NT2/D1 (cell line): ENCODE measurements at regions not wholly inside any gene's neighbourhood (a gene's known extent, or its start where the extent isn't known, plus 50 kb on each side); places are given as distances from the start of the nearest gene placed in this dataset.

Experiments
- DNase-seq: peaks from one replicate; pipeline ENCODE4 v3.0.0-alpha.2; 2011; ENCODE audit warnings: low read depth, low spot score
- H3K27me3 ChIP-seq: 2 replicates; pipeline ENCODE4 v1.6.0; 2011; ENCODE audit warnings: mild to moderate bottlenecking; ENCODE audit not compliant: insufficient read length, insufficient read depth
- H3K36me3 ChIP-seq: 2 replicates; pipeline ENCODE4 v1.6.1; 2011; ENCODE audit warnings: mild to moderate bottlenecking, low read length, mixed read lengths; ENCODE audit not compliant: insufficient read depth, insufficient read length
- H3K4me1 ChIP-seq: 2 replicates; pipeline ENCODE4 v1.5.1; 2011; ENCODE audit not compliant: insufficient read depth, insufficient read length
- H3K4me3 ChIP-seq: 2 replicates; pipeline ENCODE4 v1.5.1; 2011; ENCODE audit warnings: low read depth; ENCODE audit not compliant: insufficient read length
- H3K9ac ChIP-seq: 2 replicates; pipeline ENCODE4 v1.6.0; 2011; ENCODE audit warnings: low read depth; ENCODE audit not compliant: insufficient read length
- H3K9me3 ChIP-seq: 2 replicates; pipeline ENCODE4 v1.5.1; 2011; ENCODE audit warnings: mild to moderate bottlenecking, low read length; ENCODE audit not compliant: insufficient read depth
- SUZ12 ChIP-seq: IDR thresholded peaks from 2 replicates; pipeline ENCODE4 v1.6.1; 2011; ENCODE audit not compliant: insufficient read length, insufficient read depth; ENCODE audit errors: extremely low read depth
- YY1 ChIP-seq: IDR thresholded peaks from 2 replicates; pipeline ENCODE4 v1.6.1; 2011; ENCODE audit not compliant: insufficient read length, insufficient read depth
- ZNF274 ChIP-seq: IDR thresholded peaks from 2 replicates; pipeline ENCODE4 v1.6.1; 2011; ENCODE audit warnings: mild to moderate bottlenecking, low read depth, low read length

DNA sequence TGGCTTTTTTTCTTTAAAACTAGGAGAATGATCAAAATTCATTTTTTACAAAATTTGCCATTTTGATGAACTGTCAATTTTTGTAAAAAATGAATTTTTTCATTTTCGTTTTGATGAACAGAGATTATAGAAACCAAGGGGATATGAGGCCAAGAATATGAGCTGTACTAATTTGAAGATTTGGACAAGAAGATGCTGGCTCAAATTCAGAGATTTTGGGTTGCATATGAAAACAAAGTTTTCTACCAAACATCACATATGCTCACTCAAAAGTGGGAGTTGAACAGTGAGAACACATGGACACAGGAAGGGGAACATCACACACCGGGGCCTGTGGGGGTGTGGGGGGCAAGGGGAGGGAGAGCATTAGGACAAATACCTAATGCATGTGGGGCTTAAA is 230.7 kb downstream of the SNAPC1 start:
- Histone ChIP-seq H3K36me3 (no peaks in the 10 kb centered on the region), H3K4me3 (no peak overlapping the region), H3K27me3 (no peaks in the 10 kb centered on the region), H3K9ac (no peak overlapping the region), H3K4me1 (no peaks in the 10 kb centered on the region), H3K9me3 (no peaks in the 10 kb centered on the region)
- no peak for TF ChIP-seq YY1
- no peak for TF ChIP-seq ZNF274
- TF ChIP-seq SUZ12, result no peak
- no peak for DNase-seq

DNA sequence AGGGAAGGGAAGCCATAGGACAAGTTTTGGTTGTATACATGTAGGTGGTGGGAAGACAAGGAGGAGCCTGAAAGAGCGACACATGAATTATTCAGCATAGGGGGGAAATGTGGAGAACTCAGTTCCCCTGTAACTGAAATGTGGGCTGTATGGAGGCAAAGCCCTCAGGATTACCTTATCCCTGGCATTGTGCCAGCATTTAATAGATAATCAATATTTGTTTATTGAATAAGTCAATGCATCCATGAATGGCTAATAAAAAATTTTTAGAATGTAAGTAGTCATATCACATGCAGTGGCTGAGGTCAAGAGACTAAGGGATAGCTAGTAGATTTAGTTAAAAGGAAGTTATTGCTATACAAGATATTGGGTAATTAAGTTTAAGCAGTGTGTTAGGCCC is 232.4 kb downstream of the SNAPC1 start:
- H3K4me3 ChIP-seq, result no peak overlapping the region
- no peaks in the 10 kb centered on the region for H3K36me3 ChIP-seq
- no peaks in the 10 kb centered on the region for H3K9me3 ChIP-seq
- H3K9ac ChIP-seq, result no peak overlapping the region
- no peak for DNase-seq
- TF ChIP-seq ZNF274 (no peak), YY1 (no peak), SUZ12 (no peak)
- H3K4me1 ChIP-seq, result no peaks in the 10 kb centered on the region
- no peaks in the 10 kb centered on the region for H3K27me3 ChIP-seq

DNA sequence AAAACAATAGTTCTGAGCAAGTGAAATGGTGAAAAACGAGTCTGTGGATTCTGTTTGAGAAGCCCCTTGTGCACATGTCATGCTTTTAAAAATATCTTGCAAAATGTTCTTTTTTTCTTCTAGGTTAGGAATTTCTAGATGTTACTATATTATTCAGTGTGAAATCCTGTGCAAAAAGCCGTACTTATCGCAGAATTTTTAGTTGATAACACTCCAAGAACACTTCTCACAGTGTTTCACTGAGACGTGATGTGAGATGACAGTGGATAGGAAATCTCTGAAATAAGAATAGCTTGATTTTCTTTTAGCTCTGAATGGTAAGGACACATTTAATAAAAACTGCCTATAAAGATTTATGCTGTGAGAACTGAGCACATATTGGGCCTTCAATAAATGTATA is 234.5 kb downstream of the SNAPC1 start:
- TF ChIP-seq SUZ12 (no peak), YY1 (no peak), ZNF274 (no peak)
- H3K36me3 ChIP-seq, result no peaks in the 10 kb centered on the region
- no peaks in the 10 kb centered on the region for H3K9me3 ChIP-seq

DNA sequence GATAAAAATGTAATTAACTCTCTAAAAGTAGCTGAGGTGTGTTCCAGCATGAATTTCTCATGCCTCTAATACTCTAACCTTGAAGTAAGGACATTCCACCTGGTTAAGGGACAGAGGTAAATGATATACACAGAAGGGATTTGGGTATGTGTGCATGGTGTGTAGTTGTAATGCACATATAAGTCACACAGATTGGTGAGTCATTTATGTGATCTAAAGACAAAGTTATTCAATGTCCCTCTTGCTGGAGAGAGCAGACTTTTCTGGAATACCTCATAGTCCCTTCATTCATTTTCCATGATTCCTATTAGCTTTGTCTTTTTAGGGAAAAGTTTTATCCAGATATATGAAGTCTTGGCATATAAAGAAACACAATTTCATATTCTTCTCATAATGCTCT is 234.9 kb downstream of the SNAPC1 start:
- H3K27me3 ChIP-seq, result no peaks in the 10 kb centered on the region
- H3K9ac ChIP-seq, result no peak overlapping the region
- DNase-seq, result no peak
- no peaks in the 10 kb centered on the region for H3K9me3 ChIP-seq
- no peaks in the 10 kb centered on the region for H3K36me3 ChIP-seq
- no peaks in the 10 kb centered on the region for H3K4me1 ChIP-seq
- TF ChIP-seq ZNF274 (no peak), SUZ12 (no peak), YY1 (no peak)
- no peak overlapping the region for H3K4me3 ChIP-seq

More for the DNA sequence above, 234.5 kb downstream of the SNAPC1 start:
- Histone ChIP-seq H3K9ac (no peak overlapping the region), H3K4me3 (no peak overlapping the region), H3K27me3 (no peaks in the 10 kb centered on the region), H3K4me1 (no peaks in the 10 kb centered on the region)
- no peak for DNase-seq

DNA sequence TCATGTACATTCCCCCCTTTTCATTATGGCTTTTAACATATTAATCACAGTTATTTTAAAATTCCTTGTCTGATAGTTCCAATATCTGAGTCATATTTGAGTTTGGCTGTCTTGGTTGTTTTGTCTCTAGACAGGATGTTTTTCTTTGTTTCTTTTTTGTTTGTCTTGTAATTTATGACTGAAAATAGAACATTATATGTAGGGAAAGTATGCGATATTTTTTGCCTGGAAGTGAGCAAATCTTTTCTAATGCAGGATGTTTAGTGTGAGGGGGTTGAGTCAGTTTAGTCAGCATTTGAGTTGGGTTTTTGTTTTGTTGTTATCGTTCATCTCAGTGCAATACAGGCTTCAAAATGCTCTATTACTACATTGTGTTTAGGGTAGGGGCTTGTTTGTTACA is 239.7 kb downstream of the SNAPC1 start:
- Histone ChIP-seq H3K4me1 (no peaks in the 10 kb centered on the region), H3K36me3 (no peaks in the 10 kb centered on the region), H3K4me3 (no peak overlapping the region), H3K27me3 (no peaks in the 10 kb centered on the region), H3K9me3 (no peaks in the 10 kb centered on the region; the same call in 1 of the 2 replicates), H3K9ac (no peak overlapping the region)
- TF ChIP-seq SUZ12 (no peak), YY1 (no peak), ZNF274 (no peak)
- DNase-seq, result no peak

DNA sequence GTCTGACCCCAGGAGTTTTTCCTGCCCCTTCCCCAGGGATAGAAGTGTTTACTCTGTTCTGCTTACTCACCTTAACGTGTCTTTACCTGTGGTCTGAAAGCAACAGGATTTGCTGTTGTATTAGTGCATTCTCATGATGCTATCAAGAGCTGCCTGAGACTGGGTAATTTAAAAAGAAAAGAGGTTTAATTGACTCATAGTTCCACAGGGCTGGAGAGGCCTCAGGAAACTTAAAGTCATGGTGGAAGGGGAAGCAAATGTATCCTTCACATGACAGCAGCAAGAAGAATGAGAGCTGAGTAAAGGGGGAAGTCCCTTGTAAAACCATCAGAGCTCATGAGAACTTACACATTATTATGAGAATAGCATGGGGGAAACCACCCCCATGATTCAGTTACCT is 240.4 kb downstream of the SNAPC1 start:
- Histone ChIP-seq H3K9ac (no peak overlapping the region), H3K9me3 (no peaks in the 10 kb centered on the region; the same call in 1 of the 2 replicates), H3K27me3 (no peaks in the 10 kb centered on the region), H3K4me1 (no peaks in the 10 kb centered on the region), H3K4me3 (no peak overlapping the region), H3K36me3 (no peaks in the 10 kb centered on the region)
- TF ChIP-seq YY1 (no peak), ZNF274 (no peak), SUZ12 (no peak)
- DNase-seq, result no peak

DNA sequence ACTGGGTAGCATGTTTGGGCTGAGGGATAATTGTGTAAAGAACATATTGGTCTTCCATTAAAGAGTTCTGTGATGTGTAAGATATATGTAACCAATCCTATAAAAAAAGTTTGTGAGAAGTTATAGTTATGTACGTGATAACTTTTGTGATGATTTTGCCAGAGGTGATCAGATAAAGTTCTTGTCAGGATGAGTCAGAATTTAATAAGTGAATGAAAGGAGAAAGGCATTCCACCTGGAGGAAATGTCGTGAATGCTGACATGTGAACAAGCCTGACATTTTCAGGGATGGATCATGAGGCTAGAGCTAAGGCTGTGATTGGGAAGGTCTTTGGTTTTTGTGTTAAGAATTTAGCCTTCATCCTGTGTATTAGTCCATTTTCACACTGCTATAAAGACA is 241.5 kb downstream of the SNAPC1 start:
- TF ChIP-seq SUZ12 (no peak), ZNF274 (no peak), YY1 (no peak)
- no peak for DNase-seq
- no peak overlapping the region for H3K4me3 ChIP-seq

DNA sequence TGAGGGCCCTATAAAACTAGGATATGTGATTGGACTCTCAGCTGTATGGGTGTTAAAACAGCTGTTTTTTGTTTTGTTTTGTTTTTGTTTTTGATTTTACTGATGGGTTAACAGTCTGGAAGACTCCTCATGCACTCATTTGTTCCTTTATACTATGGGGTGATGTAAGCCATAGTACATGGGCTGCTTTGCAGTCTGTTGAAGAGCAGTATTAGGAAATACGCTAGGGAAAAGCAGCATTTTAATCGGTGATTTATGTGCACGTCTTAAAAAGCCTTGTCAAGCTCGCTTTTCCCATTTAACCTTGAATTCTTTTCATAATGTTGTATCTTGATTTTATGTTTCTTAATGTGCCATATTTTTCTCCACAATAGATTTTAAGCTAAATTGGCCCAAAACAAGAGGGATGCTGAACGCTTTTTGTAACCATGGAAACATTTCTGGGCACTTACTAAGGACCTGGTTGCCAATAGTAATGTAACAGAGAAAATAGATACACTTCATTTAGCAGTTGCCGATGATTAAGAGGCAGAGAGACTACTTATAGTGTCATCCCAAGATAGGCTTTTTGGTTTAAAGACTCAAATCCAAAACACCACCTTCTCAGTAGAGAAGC is 244.0 kb downstream of the SNAPC1 start:
- Histone ChIP-seq H3K27me3 (no peaks in the 10 kb centered on the region), H3K9ac (no peak overlapping the region), H3K9me3 (no peaks in the 10 kb centered on the region; the same call in 1 of the 2 replicates), H3K4me1 (no peaks in the 10 kb centered on the region), H3K36me3 (no peaks in the 10 kb centered on the region), H3K4me3 (no peak overlapping the region)
- TF ChIP-seq YY1 (no peak), ZNF274 (no peak), SUZ12 (no peak)
- no peak for DNase-seq

More for the DNA sequence above, 241.5 kb downstream of the SNAPC1 start:
- Histone ChIP-seq H3K9me3 (no peaks in the 10 kb centered on the region; the same call in 1 of the 2 replicates), H3K9ac (no peak overlapping the region), H3K4me1 (no peaks in the 10 kb centered on the region), H3K27me3 (no peaks in the 10 kb centered on the region), H3K36me3 (no peaks in the 10 kb centered on the region)
